A673 (cell line): ENCODE measurements at regions not wholly inside any gene's neighbourhood (a gene's known extent, or its start where the extent isn't known, plus 50 kb on each side); places are given as distances from the start of the nearest gene placed in this dataset.

ENCODE experiments used
- BruUV-seq: library from RNA; stranded (reverse); fragments of 400-500 nt; replicated peaks from 2 replicates; lab custom pipeline; 2021; lab: Mats Ljungman, UMichigan
- CTCF ChIA-PET: fragments of 300-600 bp; sonication (Branson Sonifier 250); formaldehyde crosslinking; loops from one replicate; lab custom pipeline; 2022; ENCODE audit warnings: antibody characterized with exemption; lab: Charles Lee
- POLR2A ChIA-PET: fragments of 300-600 bp; sonication (Branson Sonifier 250); formaldehyde crosslinking; loops from one replicate; lab custom pipeline; 2022; ENCODE audit warnings: antibody characterized with exemption; ENCODE audit not compliant: low non-redundant PET; lab: Charles Lee
- DNase-seq: peaks from one replicate; pipeline ENCODE4 v3.0.0-alpha.2; 2015; ENCODE audit warnings: low spot score
- H3K27ac ChIP-seq: fragments of 200-600 bp; sonication (generic); 2 replicates; pipeline ENCODE4 v1.5.1; 2016; ENCODE audit warnings: mixed run types, low read depth, mild to moderate bottlenecking, mixed read lengths, antibody characterized with exemption, low read length; ENCODE audit not compliant: poor library complexity, severe bottlenecking
- H3K27me3 ChIP-seq: fragments of 200-600 bp; sonication (generic); replicated peaks from 2 replicates; pipeline ENCODE4 v1.6.1; 2017; ENCODE audit warnings: mixed run types, low read depth, mild to moderate bottlenecking, mixed read lengths, antibody characterized with exemption, low read length; ENCODE audit not compliant: insufficient read depth, poor library complexity
- H3K36me3 ChIP-seq: fragments of 200-600 bp; sonication (generic); 2 replicates; pipeline ENCODE4 v1.6.1; 2016; ENCODE audit warnings: mixed run types, mild to moderate bottlenecking, mixed read lengths, antibody characterized with exemption, low read length; ENCODE audit not compliant: insufficient read depth, poor library complexity, severe bottlenecking
- H3K4me1 ChIP-seq: fragments of 200-600 bp; sonication (generic); 2 replicates; pipeline ENCODE4 v1.6.1; 2017; ENCODE audit warnings: mixed run types, mild to moderate bottlenecking, mixed read lengths, antibody characterized with exemption, low read length; ENCODE audit not compliant: insufficient read depth, poor library complexity, severe bottlenecking
- H3K4me3 ChIP-seq: fragments of 200-600 bp; sonication (generic); 2 replicates; pipeline ENCODE4 v1.5.1; 2016; ENCODE audit warnings: low read depth, mixed run types, mild to moderate bottlenecking, mixed read lengths, low read length; ENCODE audit not compliant: poor library complexity, severe bottlenecking
- H3K9me3 ChIP-seq: fragments of 200-600 bp; sonication (generic); 2 replicates; pipeline ENCODE4 v1.6.1; 2016; ENCODE audit warnings: mixed run types, low read depth, mild to moderate bottlenecking, mixed read lengths, antibody characterized with exemption, low read length; ENCODE audit not compliant: poor library complexity, severe bottlenecking
- EZH2 ChIP-seq: fragments of 200-600 bp; sonication (generic); IDR thresholded peaks from 2 replicates; pipeline ENCODE4 v1.6.1; 2017; ENCODE audit warnings: borderline replicate concordance, low read depth, mild to moderate bottlenecking, mixed read lengths, antibody characterized with exemption, low read length; ENCODE audit not compliant: poor library complexity, severe bottlenecking
- intact Hi-C: fragments of 100-400 bp; cut with micrococcal nuclease; formaldehyde crosslinking; loops from one replicate; pipeline ENCODE4 v1.10.0; 2022; ENCODE audit not compliant: unreplicated experiment
- TF ChIP-seq, protein P1 (sequence below): fragments of 300-800, 200-600 bp; sonication (generic); conservative IDR thresholded peaks from 2 replicates; pipeline ENCODE4 v1.5.1; 2017; ENCODE audit warnings: low read depth, mild to moderate bottlenecking, antibody characterized with exemption, low read length, moderate library complexity, mixed read lengths

DNA sequence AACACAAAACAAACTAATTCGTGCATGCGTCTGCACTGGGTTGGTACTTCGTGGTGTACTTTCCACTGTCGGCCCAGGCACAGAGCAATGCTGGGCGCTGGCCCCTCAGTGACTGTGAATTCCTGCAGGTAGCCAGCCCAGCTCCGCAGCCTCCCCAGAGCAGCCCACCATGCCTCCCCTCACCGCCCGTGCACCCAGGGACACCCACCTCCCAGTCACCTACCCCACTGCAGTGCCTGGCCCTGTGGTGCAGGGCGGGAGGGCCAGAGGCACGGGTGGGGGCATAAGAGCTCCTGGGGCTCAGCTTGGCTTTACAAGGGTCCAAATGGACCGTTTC, 93.1 kb upstream of the ZNF507 start:
- POLR2A ChIA-PET: no interaction called here
- Histone ChIP-seq H3K4me1 (no peaks in the 10 kb centered on the region), H3K27ac (no peak overlapping the region), H3K27me3 (no peaks in the 10 kb centered on the region), H3K9me3 (no peaks in the 10 kb centered on the region), H3K36me3 (no peaks in the 10 kb centered on the region), H3K4me3 (no peak overlapping the region)
- TF ChIP-seq EZH2: no peak
- TF ChIP-seq, protein P1, sequence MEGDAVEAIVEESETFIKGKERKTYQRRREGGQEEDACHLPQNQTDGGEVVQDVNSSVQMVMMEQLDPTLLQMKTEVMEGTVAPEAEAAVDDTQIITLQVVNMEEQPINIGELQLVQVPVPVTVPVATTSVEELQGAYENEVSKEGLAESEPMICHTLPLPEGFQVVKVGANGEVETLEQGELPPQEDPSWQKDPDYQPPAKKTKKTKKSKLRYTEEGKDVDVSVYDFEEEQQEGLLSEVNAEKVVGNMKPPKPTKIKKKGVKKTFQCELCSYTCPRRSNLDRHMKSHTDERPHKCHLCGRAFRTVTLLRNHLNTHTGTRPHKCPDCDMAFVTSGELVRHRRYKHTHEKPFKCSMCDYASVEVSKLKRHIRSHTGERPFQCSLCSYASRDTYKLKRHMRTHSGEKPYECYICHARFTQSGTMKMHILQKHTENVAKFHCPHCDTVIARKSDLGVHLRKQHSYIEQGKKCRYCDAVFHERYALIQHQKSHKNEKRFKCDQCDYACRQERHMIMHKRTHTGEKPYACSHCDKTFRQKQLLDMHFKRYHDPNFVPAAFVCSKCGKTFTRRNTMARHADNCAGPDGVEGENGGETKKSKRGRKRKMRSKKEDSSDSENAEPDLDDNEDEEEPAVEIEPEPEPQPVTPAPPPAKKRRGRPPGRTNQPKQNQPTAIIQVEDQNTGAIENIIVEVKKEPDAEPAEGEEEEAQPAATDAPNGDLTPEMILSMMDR: no peak
- intact Hi-C loops: no loop called here
- no TSS peak for BruUV-seq
- CTCF ChIA-PET: no interaction called here
- no peak for DNase-seq

GRCh38 chr19:32253683-32254508, 91.5 kb upstream of the ZNF507 start:
- intact Hi-C loops: no loop called here
- no peaks in the 10 kb centered on the region for H3K36me3 ChIP-seq
- H3K4me3 ChIP-seq: no peak overlapping the region
- no peaks in the 10 kb centered on the region for H3K4me1 ChIP-seq
- TF ChIP-seq, protein P1: no peak
- no peak for TF ChIP-seq EZH2
- H3K27ac ChIP-seq: no peak overlapping the region
- POLR2A ChIA-PET: no interaction called here
- H3K9me3 ChIP-seq: no peaks in the 10 kb centered on the region
- CTCF ChIA-PET: no interaction called here
- no TSS peak for BruUV-seq
- no peaks in the 10 kb centered on the region for H3K27me3 ChIP-seq
- no peak for DNase-seq

DNA sequence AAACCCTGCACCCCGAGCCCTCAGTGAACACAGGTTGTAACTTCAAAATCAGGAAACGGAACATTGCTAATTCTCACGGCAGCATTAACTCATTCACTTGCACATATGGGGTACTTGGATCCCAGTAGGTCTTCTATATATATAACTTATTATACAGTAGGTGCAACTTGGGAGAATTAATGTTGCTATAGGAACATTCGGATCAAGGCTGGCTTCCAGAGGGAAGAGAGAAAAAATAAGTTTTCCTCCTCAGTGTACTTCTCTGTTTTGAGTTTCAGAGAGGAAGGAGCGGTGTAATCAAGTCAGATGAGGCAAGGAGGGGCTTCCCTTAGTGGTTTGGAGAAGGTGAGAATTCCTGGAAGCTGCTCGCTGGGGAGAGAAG, 90.9 kb upstream of the ZNF507 start:
- POLR2A ChIA-PET: no interaction called here

More for the DNA sequence above, 90.9 kb upstream of the ZNF507 start:
- CTCF ChIA-PET: no interaction called here
- no TSS peak for BruUV-seq
- H3K4me3 ChIP-seq: no peak overlapping the region
- no peaks in the 10 kb centered on the region for H3K36me3 ChIP-seq
- no peaks in the 10 kb centered on the region for H3K27me3 ChIP-seq
- H3K9me3 ChIP-seq: no peaks in the 10 kb centered on the region
- no peaks in the 10 kb centered on the region for H3K4me1 ChIP-seq
- H3K27ac ChIP-seq: no peak overlapping the region
- TF ChIP-seq, protein P1: no peak
- no peak for TF ChIP-seq EZH2
- DNase-seq: no peak
- intact Hi-C loops: no loop called here
